ENCODE measurements at regions not wholly inside any gene's neighbourhood (a gene's known extent, or its start where the extent isn't known, plus 50 kb on each side); places are given as distances from the start of the nearest gene placed in this dataset.

DNA sequence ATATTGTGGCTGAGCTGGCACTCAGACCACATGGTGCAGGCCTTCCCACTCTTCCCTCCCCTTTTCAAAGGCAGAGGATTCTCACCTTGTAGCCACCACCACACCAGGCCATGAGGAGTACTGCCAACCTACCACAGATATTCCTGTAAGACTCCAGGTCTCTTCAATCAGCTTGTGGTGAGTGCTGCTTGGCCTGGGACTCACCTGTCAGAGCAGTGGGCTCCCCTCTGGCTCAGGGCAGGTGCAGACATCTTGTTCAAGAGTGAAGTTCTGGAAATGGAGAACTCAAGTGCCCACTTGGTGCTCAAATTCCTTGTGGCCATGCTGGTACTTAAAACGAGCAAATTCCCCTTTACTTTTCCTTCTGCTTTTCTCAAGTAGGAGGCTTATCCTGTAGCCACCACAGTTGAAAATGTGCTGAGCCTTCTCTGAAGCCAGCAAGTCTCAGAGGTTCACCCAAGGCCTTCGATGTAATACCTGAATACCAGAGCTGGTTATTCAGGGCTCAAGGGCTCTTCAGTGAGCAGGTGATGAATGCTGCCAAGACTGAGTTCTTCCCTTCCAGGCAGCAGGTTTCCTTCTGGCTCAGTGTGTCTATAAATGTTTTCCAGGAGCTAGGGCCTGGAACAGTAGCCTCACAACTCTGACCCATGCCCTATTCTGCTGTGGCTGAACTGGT is 212.9 kb downstream of the TEX13C start:
- Mint-ChIP-seq H3K4me1 (no peaks in the 10 kb centered on the region), H3K4me3 (no peak overlapping the region), H3K27ac (no peak overlapping the region), H3K9me3 (peaks cover 11% of the 10 kb centered on the region), H3K27me3 (ENCODE audit: insufficient read depth) (no peaks in the 10 kb centered on the region), H3K36me3 (ENCODE audit: low read depth) (no peaks in the 10 kb centered on the region)
- H3K36me3 ChIP-seq (ENCODE audit: control insufficient read depth, insufficient read depth, low read length), result no peaks in the 10 kb centered on the region
- no peaks in the 10 kb centered on the region for H3K27me3 ChIP-seq (ENCODE audit: control insufficient read depth, insufficient read depth, low read length, poor library complexity, severe bottlenecking)
- no peaks in the 10 kb centered on the region for H3K9me3 ChIP-seq (ENCODE audit: control insufficient read depth, low read length)
- H3K4me1 ChIP-seq (ENCODE audit: control insufficient read depth, insufficient read depth, low read length), result no peaks in the 10 kb centered on the region
- H3K27ac ChIP-seq (ENCODE audit: low read depth, low read length), result no peak overlapping the region
- WGBS, 2 experiments (ENCODE audit: insufficient coverage in 1 of 2, insufficient read length in 1 of 2), result 89 to 100% methylated on average over 1 to 2 of the region's 2 CpGs
- DNase-seq, result no peak
- H3K4me3 ChIP-seq (ENCODE audit: low read length), result no peak overlapping the region
- TF ChIP-seq CTCF (conservative IDR thresholded peaks at IDR 0.05), result no peak
- H3K9ac ChIP-seq (ENCODE audit: extremely low read depth, low read length, poor library complexity, severe bottlenecking), result no peak overlapping the region

- H3K27me3 ChIP-seq (ENCODE audit: control insufficient read depth, insufficient read depth, low read length, poor library complexity, severe bottlenecking), result no peaks in the 10 kb centered on the region
- Mint-ChIP-seq H3K36me3 (ENCODE audit: low read depth) (no peaks in the 10 kb centered on the region), H3K4me1 (no peaks in the 10 kb centered on the region), H3K27ac (no peak overlapping the region), H3K9me3 (peaks cover 17% of the 10 kb centered on the region), H3K27me3 (ENCODE audit: insufficient read depth) (no peaks in the 10 kb centered on the region), H3K4me3 (no peak overlapping the region)
- H3K27ac ChIP-seq (ENCODE audit: low read depth, low read length), result no peak overlapping the region
- 100% methylated on average over 3 of the region's 3 CpGs; no CpG with 5 or more reads in 1 of the 2 experiments for WGBS, 2 experiments (ENCODE audit: insufficient coverage in 1 of 2, insufficient read length in 1 of 2)
- no peak for TF ChIP-seq CTCF (conservative IDR thresholded peaks at IDR 0.05)
- H3K36me3 ChIP-seq (ENCODE audit: control insufficient read depth, insufficient read depth, low read length), result no peaks in the 10 kb centered on the region
- no peak for DNase-seq
- H3K9me3 ChIP-seq (ENCODE audit: control insufficient read depth, low read length), result no peaks in the 10 kb centered on the region
- no peak overlapping the region for H3K4me3 ChIP-seq (ENCODE audit: low read length)
- H3K9ac ChIP-seq (ENCODE audit: extremely low read depth, low read length, poor library complexity, severe bottlenecking), result no peak overlapping the region
- no peaks in the 10 kb centered on the region for H3K4me1 ChIP-seq (ENCODE audit: control insufficient read depth, insufficient read depth, low read length)
Measured at GRCh38 chrX:125533352-125533751, 213.7 kb downstream of the TEX13C start.

GRCh38 chrX:125544031-125544660 is 224.5 kb downstream of the TEX13C start:
- Mint-ChIP-seq H3K4me1 (no peaks in the 10 kb centered on the region), H3K9me3 (peaks cover 26% of the 10 kb centered on the region), H3K36me3 (ENCODE audit: low read depth) (no peaks in the 10 kb centered on the region), H3K27ac (no peak overlapping the region), H3K4me3 (no peak overlapping the region), H3K27me3 (ENCODE audit: insufficient read depth) (no peaks in the 10 kb centered on the region)
- Histone ChIP-seq H3K4me3 (ENCODE audit: low read length) (no peak overlapping the region), H3K36me3 (ENCODE audit: control insufficient read depth, insufficient read depth, low read length) (no peaks in the 10 kb centered on the region), H3K9ac (ENCODE audit: extremely low read depth, low read length, poor library complexity, severe bottlenecking) (no peak overlapping the region), H3K9me3 (ENCODE audit: control insufficient read depth, low read length) (no peaks in the 10 kb centered on the region), H3K27me3 (ENCODE audit: control insufficient read depth, insufficient read depth, low read length, poor library complexity, severe bottlenecking) (no peaks in the 10 kb centered on the region), H3K27ac (ENCODE audit: low read depth, low read length) (no peak overlapping the region), H3K4me1 (ENCODE audit: control insufficient read depth, insufficient read depth, low read length) (no peaks in the 10 kb centered on the region)
- TF ChIP-seq CTCF (conservative IDR thresholded peaks at IDR 0.05), result no peak
- WGBS, 2 experiments (ENCODE audit: insufficient coverage in 1 of 2, insufficient read length in 1 of 2), result 100% methylated on average over 2 of the region's 3 CpGs; no CpG with 5 or more reads in 1 of the 2 experiments
- no peak for DNase-seq

Data from endodermal cell (in vitro differentiated cells).